ENCODE measurements at regions not wholly inside any gene's neighbourhood (a gene's known extent, or its start where the extent isn't known, plus 50 kb on each side); places are given as distances from the start of the nearest gene placed in this dataset.

GRCh38 chr1:60268451-60268850 lies 194.9 kb upstream of the C1orf87 start:
- DNase-seq: no peak
- H3K27ac Mint-ChIP-seq (ENCODE audit: unreplicated experiment): no peak overlapping the region
- H3K4me1 Mint-ChIP-seq (ENCODE audit: low read depth, unreplicated experiment): no peaks in the 10 kb centered on the region
- TF ChIP-seq, protein P1, sequence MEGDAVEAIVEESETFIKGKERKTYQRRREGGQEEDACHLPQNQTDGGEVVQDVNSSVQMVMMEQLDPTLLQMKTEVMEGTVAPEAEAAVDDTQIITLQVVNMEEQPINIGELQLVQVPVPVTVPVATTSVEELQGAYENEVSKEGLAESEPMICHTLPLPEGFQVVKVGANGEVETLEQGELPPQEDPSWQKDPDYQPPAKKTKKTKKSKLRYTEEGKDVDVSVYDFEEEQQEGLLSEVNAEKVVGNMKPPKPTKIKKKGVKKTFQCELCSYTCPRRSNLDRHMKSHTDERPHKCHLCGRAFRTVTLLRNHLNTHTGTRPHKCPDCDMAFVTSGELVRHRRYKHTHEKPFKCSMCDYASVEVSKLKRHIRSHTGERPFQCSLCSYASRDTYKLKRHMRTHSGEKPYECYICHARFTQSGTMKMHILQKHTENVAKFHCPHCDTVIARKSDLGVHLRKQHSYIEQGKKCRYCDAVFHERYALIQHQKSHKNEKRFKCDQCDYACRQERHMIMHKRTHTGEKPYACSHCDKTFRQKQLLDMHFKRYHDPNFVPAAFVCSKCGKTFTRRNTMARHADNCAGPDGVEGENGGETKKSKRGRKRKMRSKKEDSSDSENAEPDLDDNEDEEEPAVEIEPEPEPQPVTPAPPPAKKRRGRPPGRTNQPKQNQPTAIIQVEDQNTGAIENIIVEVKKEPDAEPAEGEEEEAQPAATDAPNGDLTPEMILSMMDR (IDR thresholded peaks at IDR 0.05; ENCODE audit: partially characterized antibody, unreplicated experiment): no peak
- H3K27me3 Mint-ChIP-seq (ENCODE audit: unreplicated experiment): no peaks in the 10 kb centered on the region
- no peak overlapping the region for H3K4me3 Mint-ChIP-seq (ENCODE audit: unreplicated experiment)
- peaks cover 4% of the 10 kb centered on the region for H3K36me3 Mint-ChIP-seq (ENCODE audit: unreplicated experiment)
- H3K9me3 Mint-ChIP-seq (ENCODE audit: unreplicated experiment): peaks cover 3% of the 10 kb centered on the region

DNA sequence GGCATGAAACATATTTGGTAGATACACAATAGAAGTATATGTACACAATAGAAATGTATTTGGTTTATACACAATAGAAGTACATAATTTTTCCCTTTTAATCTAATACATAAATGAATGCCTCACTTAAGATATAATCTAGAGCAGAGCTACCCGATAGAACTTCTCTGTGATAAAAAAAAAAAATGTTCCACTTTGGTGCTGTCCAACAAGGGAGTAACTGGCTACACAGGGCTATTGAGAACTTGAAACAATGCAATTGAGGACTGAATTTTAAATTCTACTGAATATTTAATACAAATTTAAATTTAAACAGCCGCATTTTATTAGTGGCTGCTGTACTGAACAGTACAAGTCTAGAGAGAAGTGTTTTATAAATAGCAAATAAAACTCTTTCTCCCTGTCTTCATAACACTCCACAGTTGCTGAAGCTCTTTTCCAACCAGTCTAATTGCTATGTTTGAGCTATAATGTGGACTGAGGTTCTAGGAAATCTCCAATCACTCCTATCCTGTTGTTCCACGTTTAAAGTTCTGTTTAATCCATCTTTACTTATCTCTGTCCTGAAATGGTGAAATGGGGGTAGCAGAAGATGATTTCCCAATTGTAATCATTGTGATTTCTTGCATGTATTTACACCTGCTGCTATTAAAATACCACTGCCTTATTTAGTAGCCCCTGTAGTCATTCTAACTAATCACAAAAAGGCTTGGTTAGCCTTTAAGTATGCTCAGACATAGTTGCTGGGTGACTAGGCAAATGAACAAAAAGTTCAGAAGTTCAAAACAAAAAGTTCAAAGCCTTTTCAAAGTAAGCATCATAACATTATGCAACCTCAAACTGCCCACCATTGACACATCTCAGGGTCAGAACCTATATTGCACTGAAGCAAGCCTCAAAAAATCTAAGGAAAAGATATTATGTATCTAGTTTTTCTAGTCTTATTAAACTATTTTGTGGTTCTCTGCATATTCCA lies 192.3 kb upstream of the C1orf87 start:
- Mint-ChIP-seq H3K4me1 (ENCODE audit: low read depth, unreplicated experiment) (no peaks in the 10 kb centered on the region), H3K9me3 (ENCODE audit: unreplicated experiment) (peaks cover 3% of the 10 kb centered on the region), H3K36me3 (ENCODE audit: unreplicated experiment) (peaks cover 4% of the 10 kb centered on the region), H3K27me3 (ENCODE audit: unreplicated experiment) (no peaks in the 10 kb centered on the region), H3K4me3 (ENCODE audit: unreplicated experiment) (no peak overlapping the region), H3K27ac (ENCODE audit: unreplicated experiment) (no peak overlapping the region)
- no peak for DNase-seq
- TF ChIP-seq, protein P1 (IDR thresholded peaks at IDR 0.05; ENCODE audit: partially characterized antibody, unreplicated experiment): no peak

- no peaks in the 10 kb centered on the region for H3K27me3 Mint-ChIP-seq (ENCODE audit: unreplicated experiment)
- no peaks in the 10 kb centered on the region for H3K9me3 Mint-ChIP-seq (ENCODE audit: unreplicated experiment)
- H3K4me1 Mint-ChIP-seq (ENCODE audit: low read depth, unreplicated experiment): no peaks in the 10 kb centered on the region
- no peak overlapping the region for H3K4me3 Mint-ChIP-seq (ENCODE audit: unreplicated experiment)
- H3K36me3 Mint-ChIP-seq (ENCODE audit: unreplicated experiment): no peaks in the 10 kb centered on the region
- H3K27ac Mint-ChIP-seq (ENCODE audit: unreplicated experiment): no peak overlapping the region
- TF ChIP-seq, protein P1 (IDR thresholded peaks at IDR 0.05; ENCODE audit: partially characterized antibody, unreplicated experiment): no peak
- no peak for DNase-seq
Observed at GRCh38 chr1:60262701-60263100, 189.1 kb upstream of the C1orf87 start.

DNA sequence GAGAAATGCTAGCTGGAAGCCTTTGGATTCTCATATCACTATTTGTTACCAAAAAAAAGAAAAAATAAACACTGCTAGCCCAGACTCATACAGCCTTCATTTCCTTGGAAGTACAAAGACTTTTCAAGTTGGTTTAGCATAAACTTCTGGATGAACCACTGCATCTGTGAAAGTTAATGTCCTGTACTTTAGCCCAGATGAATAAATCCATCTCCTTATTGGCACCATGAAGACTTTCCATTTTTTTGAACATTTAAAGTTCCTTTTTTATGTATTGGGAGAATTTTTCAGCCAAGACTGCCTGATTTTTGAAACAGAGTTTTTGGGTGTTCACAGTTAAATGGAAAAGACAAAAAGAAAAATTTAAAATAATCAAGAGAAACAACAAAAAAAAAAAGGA lies 184.0 kb upstream of the C1orf87 start:
- Mint-ChIP-seq H3K4me1 (ENCODE audit: low read depth, unreplicated experiment) (no peaks in the 10 kb centered on the region), H3K36me3 (ENCODE audit: unreplicated experiment) (no peaks in the 10 kb centered on the region), H3K9me3 (ENCODE audit: unreplicated experiment) (no peaks in the 10 kb centered on the region), H3K4me3 (ENCODE audit: unreplicated experiment) (no peak overlapping the region), H3K27me3 (ENCODE audit: unreplicated experiment) (no peaks in the 10 kb centered on the region), H3K27ac (ENCODE audit: unreplicated experiment) (no peak overlapping the region)
- DNase-seq: no peak
- TF ChIP-seq, protein P1 (IDR thresholded peaks at IDR 0.05; ENCODE audit: partially characterized antibody, unreplicated experiment): no peak

GRCh38 chr1:60255565-60255964 lies 182.0 kb upstream of the C1orf87 start:
- no peaks in the 10 kb centered on the region for H3K4me1 Mint-ChIP-seq (ENCODE audit: low read depth, unreplicated experiment)
- DNase-seq: no peak
- TF ChIP-seq, protein P1 (IDR thresholded peaks at IDR 0.05; ENCODE audit: partially characterized antibody, unreplicated experiment): no peak
- no peak overlapping the region for H3K4me3 Mint-ChIP-seq (ENCODE audit: unreplicated experiment)
- no peaks in the 10 kb centered on the region for H3K36me3 Mint-ChIP-seq (ENCODE audit: unreplicated experiment)
- no peak overlapping the region for H3K27ac Mint-ChIP-seq (ENCODE audit: unreplicated experiment)
- no peaks in the 10 kb centered on the region for H3K9me3 Mint-ChIP-seq (ENCODE audit: unreplicated experiment)
- no peaks in the 10 kb centered on the region for H3K27me3 Mint-ChIP-seq (ENCODE audit: unreplicated experiment)

Measured in glutamatergic neuron (in vitro differentiated cells).